HepG2 (cell line): ENCODE measurements at regions not wholly inside any gene's neighbourhood (a gene's known extent, or its start where the extent isn't known, plus 50 kb on each side); places are given as distances from the start of the nearest gene placed in this dataset.

Source experiments
- ATAC-seq: fragments of 200-7000 bp; cut with Tn5 transposase; 3 replicates; pipeline ENCODE4 v1.9.1; 2020; ENCODE audit warnings: mild to moderate bottlenecking, moderate library complexity
- BruUV-seq: library from RNA; stranded (reverse); fragments of 400-500 nt; replicated peaks from 2 replicates; lab custom pipeline; 2021; lab: Mats Ljungman, UMichigan
- CTCF ChIA-PET: fragments of 300-600 bp; formaldehyde crosslinking; extraction: SDS; loops from one replicate; lab custom pipeline; 2021; ENCODE audit warnings: low total read pairs, inconsistent platforms, low intra/inter-chr PET ratio; lab: Yijun Ruan, JAX
- POLR2A ChIA-PET: fragments of 350-600 bp; sonication (Branson Sonifier 250); formaldehyde crosslinking; loops from one replicate; lab custom pipeline; 2020; ENCODE audit warnings: antibody characterized with exemption, inconsistent platforms; lab: Yijun Ruan, JAX
- DNase-seq: peaks from one replicate; pipeline ENCODE4 v3.0.0-alpha.2; 2015; ENCODE audit warnings: low spot score
- FAIRE-seq: peaks from 3 replicates; lab custom pipeline; 2011; peaks lifted over from hg19 to GRCh38; lab: Jason Lieb, UNC
- H2AFZ ChIP-seq: one replicate; pipeline ENCODE4 v1.6.1; 2011; ENCODE audit warnings: low read length, inconsistent platforms
- H3K27ac ChIP-seq: fragments of 300-600 bp; 3 replicates; pipeline ENCODE4 v1.8.0; 2011; ENCODE audit warnings: mixed run types, mild to moderate bottlenecking, mixed read lengths, low read length, inconsistent platforms; ENCODE audit not compliant: insufficient read depth; ENCODE audit errors: extremely low read length
- H3K27me3 ChIP-seq, 2 experiments: fragments of 200-600 bp in 1 of 2; 2 replicates in 1 of 2; 3 replicates in 1 of 2; pipeline versions ENCODE4 v1.6.0 to v1.8.0; 2011; ENCODE audit warnings: low read length in 2 of 2, mild to moderate bottlenecking in 2 of 2, moderate library complexity in 2 of 2, inconsistent platforms in 1 of 2; ENCODE audit not compliant: insufficient read depth in 2 of 2, control insufficient read depth in 1 of 2
- H3K36me3 ChIP-seq, 2 experiments: fragments of 200-600 bp in 1 of 2; replicated peaks in 1 of 2; 2 replicates in 1 of 2; 3 replicates in 1 of 2; pipeline versions ENCODE4 v1.5.1 to v1.8.0; 2011; ENCODE audit warnings: low read length in 2 of 2, inconsistent platforms in 1 of 2; ENCODE audit not compliant: insufficient read depth in 2 of 2, control insufficient read depth in 1 of 2
- H3K4me1 ChIP-seq: 2 replicates; pipeline ENCODE4 v1.5.1; 2012; ENCODE audit warnings: low read length, inconsistent platforms; ENCODE audit not compliant: insufficient read depth
- H3K4me2 ChIP-seq: 2 replicates; pipeline ENCODE4 v1.6.0; 2011; ENCODE audit warnings: low read depth, low read length, inconsistent platforms
- H3K4me3 ChIP-seq, 3 experiments: fragments of 200-600 bp in 1 of 3; sonication (generic), shearing (Covaris generic) in 1 of 3; replicated peaks in 1 of 3; 2 replicates each; pipeline ENCODE4 v1.5.1; 2011 to 2016; ENCODE audit warnings: low read length in 3 of 3, inconsistent platforms in 2 of 3, low read depth in 2 of 3, mild to moderate bottlenecking in 2 of 3, control low read depth in 1 of 3, mixed read lengths in 1 of 3; ENCODE audit not compliant: insufficient read depth in 1 of 3
- H3K79me2 ChIP-seq: one replicate; pipeline ENCODE4 v1.6.1; 2011; ENCODE audit warnings: low read length, inconsistent platforms; ENCODE audit not compliant: insufficient read depth
- H3K9ac ChIP-seq: 2 replicates; pipeline ENCODE4 v1.6.0; 2011; ENCODE audit warnings: mild to moderate bottlenecking, low read depth, low read length, inconsistent platforms; ENCODE audit not compliant: insufficient read depth
- H3K9me3 ChIP-seq: 2 replicates; pipeline ENCODE4 v1.5.1; 2012; ENCODE audit warnings: mild to moderate bottlenecking, low read length
- H4K20me1 ChIP-seq: 2 replicates; pipeline ENCODE4 v1.6.0; 2011; ENCODE audit warnings: inconsistent platforms, mild to moderate bottlenecking, low read length, moderate library complexity; ENCODE audit not compliant: insufficient read depth
- CEBPG ChIP-seq: IDR thresholded peaks from 2 replicates; pipeline ENCODE4 v1.6.1; 2016
- SP4 ChIP-seq: sonication (generic); formaldehyde crosslinking; IDR thresholded peaks from 2 replicates; pipeline ENCODE4 v1.8.1; 2023; ENCODE audit warnings: mild to moderate bottlenecking, missing genetic modification reagents
- ZNF430 ChIP-seq: sonication (generic); formaldehyde crosslinking; IDR thresholded peaks from 2 replicates; pipeline ENCODE4 v1.9.0; 2021; ENCODE audit warnings: mild to moderate bottlenecking, missing genetic modification reagents
- ZNF557 ChIP-seq: sonication (generic); formaldehyde crosslinking; IDR thresholded peaks from 2 replicates; pipeline ENCODE4 v1.4.0; 2020; ENCODE audit warnings: missing genetic modification reagents
- WGBS: methylation state at CpG from one replicate; pipeline ENCODE4 v1.1.6; 2017; ENCODE audit warnings: low lambda C conversion rate; 5-methylcytosine and 5-hydroxymethylcytosine counted together
- in situ Hi-C: cut with HindIII; loops from 2 replicates; pipeline ENCODE4 v1.10.0; 2017; ENCODE audit warnings: low pct_unique_long_range_greater_than_20kb; ENCODE audit not compliant: extremely low pct_ligation_motif_present
- intact Hi-C: fragments of 100-400 bp; cut with micrococcal nuclease; formaldehyde crosslinking; loops from one replicate; pipeline ENCODE4 v1.10.0; 2022; ENCODE audit not compliant: unreplicated experiment
- TF ChIP-seq, protein P1 (sequence below): IDR thresholded peaks from 2 replicates; pipeline ENCODE4 v1.6.1; 2012; ENCODE audit warnings: inconsistent platforms
- TF ChIP-seq, protein P2 (sequence below): sonication (generic); formaldehyde crosslinking; IDR thresholded peaks from 2 replicates; pipeline ENCODE4 v1.9.0; 2021; ENCODE audit warnings: missing genetic modification reagents, borderline replicate concordance

DNA sequence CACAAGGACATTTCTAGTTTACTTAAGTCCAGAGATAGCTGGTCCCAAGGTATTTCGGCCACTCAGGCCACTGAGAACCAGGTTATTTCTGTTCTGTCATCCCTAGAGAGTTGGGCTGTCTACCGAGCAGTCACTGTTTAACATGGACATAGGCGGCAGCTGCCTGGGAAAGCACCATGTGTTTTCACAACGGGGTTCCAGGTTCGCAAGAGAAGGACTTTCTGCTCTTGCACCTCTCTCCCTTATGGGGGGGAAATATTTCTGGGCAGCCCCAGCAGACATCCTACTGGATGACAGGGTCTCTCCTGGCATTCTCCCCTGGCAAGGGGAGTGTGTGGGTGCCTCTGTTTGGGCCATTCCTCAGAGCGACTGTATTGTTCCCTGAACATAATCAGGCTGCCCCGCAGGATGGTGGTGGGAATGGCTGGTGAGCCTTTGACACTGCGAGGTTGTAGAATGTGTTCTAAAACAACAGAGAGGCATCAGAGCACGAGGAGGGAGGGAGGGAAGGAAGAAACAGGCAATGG is 64.4 kb upstream of the DUSP22 start:
- no peak overlapping the region for H2AFZ ChIP-seq
- no peaks in the 10 kb centered on the region for H3K79me2 ChIP-seq
- H3K27ac ChIP-seq: no peak overlapping the region
- no peak overlapping the region for H3K4me2 ChIP-seq
- H3K27me3 ChIP-seq: no peaks in the 10 kb centered on the region
- ChIA-PET CTCF (no interaction called here), POLR2A (interaction anchor here (1.0 kb wide), 1 partner anchor 8 kb away, joined by 3 read pairs; no protein-coding TSS in a partner anchor)
- peaks cover 6% of the 10 kb centered on the region; the same call in 1 of the 2 replicates for H3K9me3 ChIP-seq
- in situ Hi-C loops: no loop called here
- ATAC-seq (peak; percentile 37; the same call in 1 of the 3 replicates), DNase-seq (no peak), FAIRE-seq (no peak)
- no peak overlapping the region for H3K4me3 ChIP-seq
- no TSS peak for BruUV-seq
- TF ChIP-seq, protein P1, sequence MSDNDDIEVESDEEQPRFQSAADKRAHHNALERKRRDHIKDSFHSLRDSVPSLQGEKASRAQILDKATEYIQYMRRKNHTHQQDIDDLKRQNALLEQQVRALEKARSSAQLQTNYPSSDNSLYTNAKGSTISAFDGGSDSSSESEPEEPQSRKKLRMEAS: 0 out of 2 replicates have a peak, but pooled peaks have one; percentile 10
- no peak for TF ChIP-seq ZNF557
- no peaks in the 10 kb centered on the region for H3K36me3 ChIP-seq
- H4K20me1 ChIP-seq: no peaks in the 10 kb centered on the region
- WGBS: 60% methylated on average over 9 of the region's 9 CpGs
- H3K9ac ChIP-seq: no peak overlapping the region
- peaks cover 17% of the 10 kb centered on the region for H3K4me1 ChIP-seq
- intact Hi-C loops: no loop called here

DNA sequence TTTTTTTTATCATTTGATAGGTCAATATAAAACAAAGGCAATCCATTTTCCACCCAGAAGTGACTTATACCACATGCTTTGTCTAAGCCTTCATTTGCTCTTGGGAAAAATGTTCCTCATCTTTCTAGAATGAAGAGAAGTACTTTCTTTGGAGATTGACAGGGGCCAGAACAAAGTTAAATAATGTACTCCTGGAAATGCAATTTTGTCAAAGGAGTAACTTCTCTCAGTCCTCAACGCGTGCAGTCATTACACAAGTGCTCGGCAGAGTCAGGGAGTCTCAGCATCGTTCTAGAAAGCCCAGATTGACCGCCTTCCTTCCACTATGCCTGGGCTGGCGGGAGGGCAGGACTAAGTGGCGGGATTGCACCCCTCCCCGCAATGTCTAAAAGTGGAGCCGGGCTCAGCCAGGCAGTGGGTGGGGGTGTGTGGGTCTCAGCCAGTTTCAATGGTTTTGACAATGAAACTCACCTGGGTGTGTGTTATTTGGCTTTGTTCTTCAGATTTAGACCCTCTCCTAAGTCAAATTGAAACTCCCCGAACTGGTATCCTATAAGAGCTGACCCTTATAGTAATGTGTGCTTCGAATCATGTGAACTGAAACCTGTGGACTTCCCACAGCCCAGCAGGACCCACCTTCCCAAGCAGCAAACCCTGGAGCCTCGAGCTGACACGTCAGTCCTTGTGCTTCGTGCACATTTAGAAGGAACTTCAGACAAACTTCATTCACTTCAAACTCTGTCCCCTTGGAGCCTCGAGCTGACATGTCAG is 63.2 kb upstream of the DUSP22 start:
- CTCF ChIA-PET: no interaction called here
- in situ Hi-C loops (no loop called here), intact Hi-C loops (no loop called here)
- Histone ChIP-seq H3K36me3 (no peaks in the 10 kb centered on the region), H2AFZ (peak overlapping the region; percentile 60), H3K79me2 (no peaks in the 10 kb centered on the region), H3K27me3 (no peaks in the 10 kb centered on the region; a peak in 1 of 5 replicates), H3K27ac (no peak overlapping the region), H3K4me3 (no peak overlapping the region), H3K4me1 (peaks cover 12% of the 10 kb centered on the region), H3K4me2 (0 out of 2 replicates have a peak overlapping the region, but pooled peaks have one; percentile 8), H3K9me3 (peaks cover 6% of the 10 kb centered on the region; the same call in 1 of the 2 replicates), H4K20me1 (no peaks in the 10 kb centered on the region), H3K9ac (no peak overlapping the region)
- FAIRE-seq (no peak), DNase-seq (no peak), ATAC-seq (no peak)
- 62% methylated on average over 14 of the region's 15 CpGs for WGBS
- POLR2A ChIA-PET: no interaction called here
- no TSS peak for BruUV-seq
- TF ChIP-seq ZNF430 (CRISPR knock-in tag): no peak
- no peak for TF ChIP-seq CEBPG (CRISPR knock-in tag)
- TF ChIP-seq SP4 (CRISPR knock-in tag): no peak
- TF ChIP-seq, protein P2, sequence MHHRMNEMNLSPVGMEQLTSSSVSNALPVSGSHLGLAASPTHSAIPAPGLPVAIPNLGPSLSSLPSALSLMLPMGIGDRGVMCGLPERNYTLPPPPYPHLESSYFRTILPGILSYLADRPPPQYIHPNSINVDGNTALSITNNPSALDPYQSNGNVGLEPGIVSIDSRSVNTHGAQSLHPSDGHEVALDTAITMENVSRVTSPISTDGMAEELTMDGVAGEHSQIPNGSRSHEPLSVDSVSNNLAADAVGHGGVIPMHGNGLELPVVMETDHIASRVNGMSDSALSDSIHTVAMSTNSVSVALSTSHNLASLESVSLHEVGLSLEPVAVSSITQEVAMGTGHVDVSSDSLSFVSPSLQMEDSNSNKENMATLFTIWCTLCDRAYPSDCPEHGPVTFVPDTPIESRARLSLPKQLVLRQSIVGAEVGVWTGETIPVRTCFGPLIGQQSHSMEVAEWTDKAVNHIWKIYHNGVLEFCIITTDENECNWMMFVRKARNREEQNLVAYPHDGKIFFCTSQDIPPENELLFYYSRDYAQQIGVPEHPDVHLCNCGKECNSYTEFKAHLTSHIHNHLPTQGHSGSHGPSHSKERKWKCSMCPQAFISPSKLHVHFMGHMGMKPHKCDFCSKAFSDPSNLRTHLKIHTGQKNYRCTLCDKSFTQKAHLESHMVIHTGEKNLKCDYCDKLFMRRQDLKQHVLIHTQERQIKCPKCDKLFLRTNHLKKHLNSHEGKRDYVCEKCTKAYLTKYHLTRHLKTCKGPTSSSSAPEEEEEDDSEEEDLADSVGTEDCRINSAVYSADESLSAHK (CRISPR knock-in tag): no peak
